SK-N-SH (cell line): ENCODE measurements at regions not wholly inside any gene's neighbourhood (a gene's known extent, or its start where the extent isn't known, plus 50 kb on each side); places are given as distances from the start of the nearest gene placed in this dataset.

ENCODE experiments used
- CTCF ChIA-PET: fragments of 300-600, 350-600 bp; formaldehyde crosslinking; extraction: SDS; loops from one replicate; lab custom pipeline; 2021; lab: Yijun Ruan, JAX
- POLR2A ChIA-PET: fragments of 350-600 bp; sonication (Branson Sonifier 250); formaldehyde crosslinking; extraction: SDS; loops from one replicate; lab custom pipeline; 2020; ENCODE audit warnings: antibody characterized with exemption, inconsistent platforms; lab: Yijun Ruan, JAX
- DNase-seq: peaks from one replicate; pipeline ENCODE4 v3.0.0; 2012
- H2AFZ ChIP-seq: fragments of 200-600 bp; sonication (generic); 2 replicates; pipeline ENCODE4 v1.8.1; 2016; ENCODE audit warnings: antibody characterized with exemption, mild to moderate bottlenecking, low read depth
- H3F3A ChIP-seq: fragments of 200-600 bp; sonication (generic); replicated peaks from 2 replicates; pipeline ENCODE3; 2016; ENCODE audit warnings: antibody characterized with exemption, mild to moderate bottlenecking; ENCODE audit not compliant: insufficient read depth
- H3K27ac ChIP-seq, 2 experiments: fragments of 200-500 bp in 1 of 2; fragments of 200-600 bp in 1 of 2; sonication (Bioruptor generic) in 1 of 2; sonication (generic), shearing (Covaris generic) in 1 of 2; 2 replicates each; pipeline versions ENCODE4 v1.5.1 to v1.6.1; 2014 to 2016; ENCODE audit warnings: low read depth in 2 of 2, inconsistent platforms in 1 of 2, low read length in 1 of 2, mild to moderate bottlenecking in 1 of 2, mixed read lengths in 1 of 2
- H3K27me3 ChIP-seq: fragments of 200-600 bp; sonication (generic), shearing (Covaris generic); 2 replicates; pipeline ENCODE4 v1.6.1; 2016; ENCODE audit warnings: mixed run types; ENCODE audit not compliant: insufficient read depth
- H3K36me3 ChIP-seq, 2 experiments: fragments of 200-500 bp in 1 of 2; fragments of 200-600 bp in 1 of 2; sonication (Bioruptor generic) in 1 of 2; sonication (generic) in 1 of 2; replicated peaks in 1 of 2; 2 replicates each; pipeline versions ENCODE3 to v1.5.1; 2014 to 2016; ENCODE audit warnings: low read length in 1 of 2, mild to moderate bottlenecking in 1 of 2; ENCODE audit not compliant: insufficient read depth in 2 of 2, control insufficient read depth in 1 of 2
- H3K4me1 ChIP-seq, 2 experiments: fragments of 200-500 bp in 1 of 2; fragments of 200-600 bp in 1 of 2; sonication (Bioruptor generic) in 1 of 2; sonication (generic), shearing (Covaris generic) in 1 of 2; 2 replicates each; pipeline versions ENCODE4 v1.5.1 to v1.6.1; 2014 to 2016; ENCODE audit warnings: low read depth in 1 of 2, low read length in 1 of 2, mixed run types in 1 of 2; ENCODE audit not compliant: insufficient read depth in 2 of 2, control insufficient read depth in 1 of 2
- H3K4me2 ChIP-seq: fragments of 200-600 bp; sonication (generic), shearing (Covaris generic); 2 replicates; pipeline ENCODE4 v1.6.1; 2017; ENCODE audit warnings: mixed run types
- H3K4me3 ChIP-seq, 2 experiments: fragments of 200-500 bp in 1 of 2; fragments of 200-600 bp in 1 of 2; sonication (Bioruptor generic) in 1 of 2; sonication (generic), shearing (Covaris generic) in 1 of 2; 2 replicates each; pipeline versions ENCODE4 v1.5.1 to v1.8.1; 2014 to 2016; ENCODE audit warnings: low read depth in 2 of 2, inconsistent platforms in 1 of 2, low read length in 1 of 2, mild to moderate bottlenecking in 1 of 2, mixed read lengths in 1 of 2, moderate library complexity in 1 of 2
- H3K79me2 ChIP-seq: fragments of 200-600 bp; sonication (generic); 2 replicates; pipeline ENCODE4 v1.8.1; 2017; ENCODE audit warnings: mild to moderate bottlenecking; ENCODE audit not compliant: insufficient read depth
- H3K9ac ChIP-seq: fragments of 200-600 bp; sonication (generic); 2 replicates; pipeline ENCODE4 v1.6.1; 2017; ENCODE audit warnings: mixed run types
- H3K9me2 ChIP-seq: fragments of 200-600 bp; sonication (generic); 2 replicates; pipeline ENCODE4 v1.6.1; 2017; ENCODE audit warnings: mixed run types
- H3K9me3 ChIP-seq: fragments of 200-600 bp; sonication (generic); 2 replicates; pipeline ENCODE4 v1.6.1; 2017; ENCODE audit warnings: mixed run types, mild to moderate bottlenecking, moderate library complexity
- H4K20me1 ChIP-seq: fragments of 200-600 bp; sonication (generic); 2 replicates; pipeline ENCODE4 v1.6.1; 2017; ENCODE audit warnings: mild to moderate bottlenecking, mixed run types; ENCODE audit not compliant: insufficient read depth
- CHD2 ChIP-seq: fragments of 150-350 bp; IDR thresholded peaks from 2 replicates; pipeline ENCODE4 v1.6.1; 2018; ENCODE audit warnings: low read length; ENCODE audit not compliant: partially characterized antibody
- EP300 ChIP-seq, 2 experiments: IDR thresholded peaks; 2 replicates each; pipeline versions ENCODE4 v1.4.0 to v1.6.1; 2012; ENCODE audit warnings: borderline replicate concordance in 1 of 2, low read depth in 1 of 2, low read length in 1 of 2
- EZH2phosphoT487 ChIP-seq: fragments of 200-600 bp; sonication (generic); IDR thresholded peaks from 2 replicates; pipeline ENCODE4 v1.6.1; 2017; ENCODE audit warnings: low read depth, mixed run types, mild to moderate bottlenecking, antibody characterized with exemption, moderate library complexity, borderline replicate concordance
- FOSL2 ChIP-seq: IDR thresholded peaks from 2 replicates; pipeline ENCODE4 v1.4.0; 2012; ENCODE audit warnings: low read depth, mild to moderate bottlenecking, moderate library complexity, borderline replicate concordance
- FOXJ3 ChIP-seq: sonication (generic); formaldehyde crosslinking; IDR thresholded peaks from 2 replicates; pipeline ENCODE4 v1.5.1; 2020; ENCODE audit warnings: mild to moderate bottlenecking, missing genetic modification reagents
- JUND ChIP-seq: IDR thresholded peaks from 2 replicates; pipeline ENCODE4 v1.4.0; 2012
- NFIC ChIP-seq: IDR thresholded peaks from 2 replicates; pipeline ENCODE4 v1.4.0; 2012; ENCODE audit warnings: borderline replicate concordance
- NRF1 ChIP-seq: IDR thresholded peaks from 2 replicates; pipeline ENCODE4 v1.6.1; 2012; ENCODE audit warnings: low read depth, mild to moderate bottlenecking, low read length
- PBX3 ChIP-seq: IDR thresholded peaks from 2 replicates; pipeline ENCODE4; 2012
- RAD21 ChIP-seq: IDR thresholded peaks from 2 replicates; pipeline ENCODE4 v1.6.1; 2012; ENCODE audit warnings: mild to moderate bottlenecking, low read length
- SIN3A ChIP-seq: IDR thresholded peaks from 2 replicates; pipeline ENCODE4 v1.6.1; 2012; ENCODE audit warnings: low read depth, mild to moderate bottlenecking, low read length, moderate library complexity, borderline replicate concordance
- TCF12 ChIP-seq: IDR thresholded peaks from 2 replicates; pipeline ENCODE4 v1.4.0; 2012
- TEAD4 ChIP-seq: IDR thresholded peaks from 2 replicates; pipeline ENCODE4 v1.4.0; 2012; ENCODE audit warnings: mild to moderate bottlenecking, borderline replicate concordance; ENCODE audit not compliant: insufficient read depth
- WGBS: methylation state at CpG from one replicate; pipeline ENCODE4 v1.1.6; 2017; ENCODE audit warnings: low lambda C conversion rate; 5-methylcytosine and 5-hydroxymethylcytosine counted together
- TF ChIP-seq, protein P1 (sequence below): fragments of 200-600 bp; sonication (generic); IDR thresholded peaks from 2 replicates; pipeline ENCODE4 v1.6.1; 2017; ENCODE audit warnings: antibody characterized with exemption, mild to moderate bottlenecking, moderate library complexity
- TF ChIP-seq, protein P2 (sequence below): fragments of 150-350 bp; IDR thresholded peaks from 2 replicates; pipeline ENCODE4 v1.6.1; 2016; ENCODE audit warnings: mild to moderate bottlenecking, low read depth, low read length

DNA sequence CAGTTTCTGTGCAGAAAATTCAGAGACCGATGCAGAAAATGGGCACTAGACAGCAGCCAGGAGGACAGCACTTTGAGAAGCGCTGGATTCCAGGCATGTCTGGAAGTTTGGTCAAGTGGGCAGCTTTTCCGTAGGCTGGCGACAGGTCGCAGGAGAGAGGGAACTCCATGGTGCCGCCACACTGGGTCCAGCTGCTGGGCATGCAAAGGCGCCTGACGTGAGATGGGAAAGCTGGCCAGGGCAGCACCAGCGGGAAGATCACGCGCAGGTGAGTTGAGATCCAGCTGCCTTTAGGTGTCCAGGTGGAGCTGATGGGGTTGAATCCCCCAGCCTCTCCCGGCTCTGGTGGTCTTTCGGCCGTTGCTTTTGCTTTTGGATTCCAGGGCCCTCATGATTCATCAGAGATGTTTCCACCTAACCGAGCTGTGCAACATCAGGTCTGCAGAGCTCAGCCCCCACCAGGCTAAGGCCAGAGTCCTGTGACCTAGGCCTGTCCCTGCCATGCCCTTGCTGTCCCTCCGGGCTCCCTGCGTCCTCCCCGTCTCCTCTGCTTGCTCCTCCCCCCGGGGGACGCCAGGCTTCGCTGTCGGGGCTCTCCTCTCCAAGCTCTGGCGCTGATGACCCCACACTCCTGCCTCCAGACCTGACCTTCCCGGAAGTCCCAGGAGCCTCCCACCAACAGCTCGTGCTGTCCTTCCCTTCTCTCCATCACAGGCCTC, 1001.7 kb downstream of the BRD1 start:
- H3K4me1 ChIP-seq = no peaks in the 10 kb centered on the region
- H2AFZ ChIP-seq = no peak overlapping the region
- H3K27me3 ChIP-seq = no peaks in the 10 kb centered on the region
- H3K9me2 ChIP-seq = no peaks in the 10 kb centered on the region
- H3K36me3 ChIP-seq = no peaks in the 10 kb centered on the region
- no peaks in the 10 kb centered on the region for H3K79me2 ChIP-seq
- TF ChIP-seq RAD21 (no peak), TEAD4 (no peak), PBX3 (no peak), NRF1 (no peak), FOSL2 (no peak), TCF12 (no peak), EZH2phosphoT487 (no peak), FOXJ3 (CRISPR knock-in tag) (no peak), SIN3A (no peak), NFIC (no peak), CHD2 (no peak), EP300 (IDR thresholded peaks at IDR 0.05; ENCODE audit: borderline replicate concordance in 1 of 2, low read depth in 1 of 2, low read length in 1 of 2) (no peak), JUND (no peak)
- TF ChIP-seq, protein P1, sequence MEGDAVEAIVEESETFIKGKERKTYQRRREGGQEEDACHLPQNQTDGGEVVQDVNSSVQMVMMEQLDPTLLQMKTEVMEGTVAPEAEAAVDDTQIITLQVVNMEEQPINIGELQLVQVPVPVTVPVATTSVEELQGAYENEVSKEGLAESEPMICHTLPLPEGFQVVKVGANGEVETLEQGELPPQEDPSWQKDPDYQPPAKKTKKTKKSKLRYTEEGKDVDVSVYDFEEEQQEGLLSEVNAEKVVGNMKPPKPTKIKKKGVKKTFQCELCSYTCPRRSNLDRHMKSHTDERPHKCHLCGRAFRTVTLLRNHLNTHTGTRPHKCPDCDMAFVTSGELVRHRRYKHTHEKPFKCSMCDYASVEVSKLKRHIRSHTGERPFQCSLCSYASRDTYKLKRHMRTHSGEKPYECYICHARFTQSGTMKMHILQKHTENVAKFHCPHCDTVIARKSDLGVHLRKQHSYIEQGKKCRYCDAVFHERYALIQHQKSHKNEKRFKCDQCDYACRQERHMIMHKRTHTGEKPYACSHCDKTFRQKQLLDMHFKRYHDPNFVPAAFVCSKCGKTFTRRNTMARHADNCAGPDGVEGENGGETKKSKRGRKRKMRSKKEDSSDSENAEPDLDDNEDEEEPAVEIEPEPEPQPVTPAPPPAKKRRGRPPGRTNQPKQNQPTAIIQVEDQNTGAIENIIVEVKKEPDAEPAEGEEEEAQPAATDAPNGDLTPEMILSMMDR = no peak
- TF ChIP-seq, protein P2, sequence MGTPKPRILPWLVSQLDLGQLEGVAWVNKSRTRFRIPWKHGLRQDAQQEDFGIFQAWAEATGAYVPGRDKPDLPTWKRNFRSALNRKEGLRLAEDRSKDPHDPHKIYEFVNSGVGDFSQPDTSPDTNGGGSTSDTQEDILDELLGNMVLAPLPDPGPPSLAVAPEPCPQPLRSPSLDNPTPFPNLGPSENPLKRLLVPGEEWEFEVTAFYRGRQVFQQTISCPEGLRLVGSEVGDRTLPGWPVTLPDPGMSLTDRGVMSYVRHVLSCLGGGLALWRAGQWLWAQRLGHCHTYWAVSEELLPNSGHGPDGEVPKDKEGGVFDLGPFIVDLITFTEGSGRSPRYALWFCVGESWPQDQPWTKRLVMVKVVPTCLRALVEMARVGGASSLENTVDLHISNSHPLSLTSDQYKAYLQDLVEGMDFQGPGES = no peak
- no peak for DNase-seq
- ChIA-PET POLR2A (no interaction called here), CTCF (no interaction called here)
- no peaks in the 10 kb centered on the region for H3K9me3 ChIP-seq
- no peak overlapping the region for H3K9ac ChIP-seq
- no peaks in the 10 kb centered on the region for H3F3A ChIP-seq
- 37% methylated on average over 23 of the region's 25 CpGs for WGBS
- H3K4me2 ChIP-seq = no peak overlapping the region
- H3K27ac ChIP-seq = no peak overlapping the region
- H3K4me3 ChIP-seq = no peak overlapping the region
- no peaks in the 10 kb centered on the region for H4K20me1 ChIP-seq
